ENCODE measurements at regions not wholly inside any gene's neighbourhood (a gene's known extent, or its start where the extent isn't known, plus 50 kb on each side); places are given as distances from the start of the nearest gene placed in this dataset.

DNA sequence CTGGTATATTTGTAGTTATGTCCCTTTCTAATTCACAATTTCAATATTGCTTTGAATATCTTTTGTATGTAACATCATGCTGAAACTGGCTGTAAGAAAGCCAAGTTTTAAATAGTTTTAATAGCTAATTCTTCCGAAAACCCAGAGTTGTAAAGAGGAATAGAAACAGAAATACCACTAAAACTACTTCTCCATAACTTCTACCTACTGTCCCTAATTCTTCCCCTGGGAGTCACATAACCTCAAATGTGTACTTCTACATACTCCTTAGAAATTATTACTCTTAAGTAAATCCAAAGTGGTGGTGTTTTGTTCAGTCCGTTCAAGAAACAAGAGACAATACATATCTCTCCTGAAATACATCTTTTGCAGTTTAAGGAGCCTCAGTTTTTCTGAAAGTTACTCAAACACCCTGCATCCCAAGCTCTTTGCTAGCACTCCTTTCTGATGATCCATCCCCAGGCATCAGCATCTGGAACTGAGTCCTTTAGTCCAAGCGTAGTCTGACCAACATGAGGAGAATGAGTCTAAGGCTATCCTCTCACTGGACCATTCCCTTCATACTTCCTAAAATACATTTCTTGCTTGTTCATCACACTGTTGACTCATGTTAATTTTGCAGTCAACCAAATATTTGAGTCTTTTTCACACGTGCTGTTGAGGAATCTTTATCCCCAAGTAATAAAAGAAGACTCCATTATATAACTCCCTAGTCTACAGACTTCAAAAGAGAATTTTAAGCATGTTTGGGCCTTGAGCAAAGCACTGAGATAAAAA, 214.3 kb upstream of the NUDT4 start:
- DNase-seq, result no peak

DNA sequence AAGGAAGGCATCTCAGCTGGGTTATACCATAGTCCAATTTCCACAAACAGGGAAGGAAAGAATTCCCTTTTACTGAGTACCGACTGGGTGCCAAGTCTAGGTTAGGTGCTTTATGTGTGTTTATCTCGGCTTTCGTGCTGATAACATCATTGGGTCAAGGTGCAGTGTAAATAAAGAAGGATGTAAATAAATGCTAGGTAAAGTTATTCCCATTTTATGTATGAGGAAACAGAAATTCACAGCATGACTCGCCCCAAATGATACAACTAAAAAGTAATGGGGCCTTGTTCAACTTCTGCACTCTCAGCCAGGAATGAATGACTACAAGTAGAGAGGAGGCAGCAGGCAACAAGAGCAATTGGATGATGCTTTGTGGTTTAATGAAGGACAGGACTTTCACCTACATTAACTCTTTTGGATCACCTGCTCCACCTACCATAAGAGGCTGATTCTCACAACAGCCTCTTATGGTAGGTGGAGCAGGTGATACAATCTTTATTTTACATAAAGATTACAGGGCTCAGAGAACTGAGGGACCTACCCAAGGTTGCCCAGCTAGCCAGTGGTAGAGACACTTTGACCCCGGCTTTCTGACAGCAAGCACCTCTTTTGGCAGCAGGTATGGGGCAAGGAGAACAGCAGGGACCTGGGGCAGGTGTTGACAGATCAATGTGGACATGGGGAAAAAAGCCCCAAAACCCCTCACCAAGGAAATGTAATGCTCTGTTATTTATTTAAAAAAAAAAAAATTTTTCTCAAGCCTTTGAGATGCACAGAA, 213.4 kb upstream of the NUDT4 start:
- no peak for DNase-seq

DNA sequence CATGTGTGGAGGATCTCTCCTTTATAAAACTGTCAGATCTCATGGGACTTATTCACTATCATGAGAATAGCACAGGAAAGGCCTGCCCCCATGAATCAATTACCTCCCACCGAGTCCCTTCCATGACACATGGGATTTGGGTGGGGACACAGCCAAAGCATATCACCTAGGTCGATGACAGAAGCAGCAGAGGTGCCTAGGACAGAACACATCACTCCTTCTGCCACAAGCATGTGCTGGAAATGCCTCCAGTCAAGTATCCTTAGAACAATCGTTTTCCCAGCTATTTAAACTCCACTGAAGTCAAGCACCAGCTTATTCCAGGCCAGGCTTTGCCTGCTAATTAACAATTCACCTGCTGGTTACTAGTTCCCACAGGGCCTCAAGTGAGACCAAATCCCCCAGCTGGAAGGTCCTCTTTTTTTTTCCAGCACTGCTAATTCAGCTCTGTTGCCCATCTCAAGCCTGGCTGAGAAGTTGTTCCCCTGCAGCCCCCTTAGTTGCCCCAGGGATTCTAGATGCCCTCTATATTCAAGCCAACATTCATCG, 212.3 kb upstream of the NUDT4 start:
- DNase-seq, result no peak

- DNase-seq, result no peak
Measured at GRCh38 chr12:93166541-93167307, 211.0 kb upstream of the NUDT4 start.

DNA sequence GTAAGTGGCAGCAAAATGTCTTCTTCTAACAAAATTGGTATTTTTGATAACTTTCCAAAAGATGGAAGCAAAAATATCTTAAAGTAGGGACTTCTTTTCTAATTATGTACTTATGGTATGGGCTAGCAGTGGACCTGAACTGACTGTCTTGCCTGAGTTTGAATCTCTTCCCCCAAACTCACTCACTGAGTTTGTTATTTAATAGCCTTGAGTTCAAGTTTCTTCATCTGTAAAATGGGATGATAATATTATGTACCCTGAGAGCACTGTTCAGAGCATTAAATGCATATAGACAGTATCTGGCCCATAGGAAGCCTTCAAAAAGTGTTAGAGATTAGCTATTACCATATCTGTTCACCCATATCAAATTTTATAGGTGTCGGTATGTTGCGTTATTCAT, 210.4 kb upstream of the NUDT4 start:
- no peak for DNase-seq

- peak; percentile 60 for DNase-seq
Measured at GRCh38 chr12:93167841-93168492, 209.8 kb upstream of the NUDT4 start.

GRCh38 chr12:93168751-93169150, 209.0 kb upstream of the NUDT4 start:
- no peak for DNase-seq

- no peak for DNase-seq
Measured at GRCh38 chr12:93169536-93169935, 208.2 kb upstream of the NUDT4 start.

DNA sequence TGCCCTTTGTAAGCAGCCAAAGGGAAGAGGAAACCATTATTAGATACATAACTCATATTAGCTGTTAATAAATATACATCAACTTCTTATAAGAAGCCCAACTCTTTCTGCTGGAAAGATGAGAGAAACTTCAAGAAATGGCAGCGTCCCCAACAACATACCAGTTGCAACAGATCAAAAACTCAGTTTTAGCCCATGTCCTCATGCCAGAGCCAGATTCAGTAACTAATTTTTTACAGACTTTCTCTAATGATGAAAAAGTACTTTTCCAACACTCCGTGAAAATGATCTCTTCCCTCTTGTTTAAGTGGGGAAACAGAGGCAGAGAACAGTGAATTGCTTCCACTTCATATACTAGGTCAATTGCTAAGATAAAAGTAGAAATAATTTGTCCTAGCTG, 206.8 kb upstream of the NUDT4 start:
- DNase-seq, result no peak

GRCh38 chr12:93173178-93173957, 204.4 kb upstream of the NUDT4 start:
- DNase-seq, result no peak

GRCh38 chr12:93174048-93174447, 203.7 kb upstream of the NUDT4 start:
- DNase-seq, result no peak

- DNase-seq, result no peak
Measured at GRCh38 chr12:93174473-93174872, 203.3 kb upstream of the NUDT4 start.

GRCh38 chr12:93176165-93176564, 201.6 kb upstream of the NUDT4 start:
- no peak for DNase-seq

- no peak for DNase-seq
Measured at GRCh38 chr12:93176610-93177126, 201.1 kb upstream of the NUDT4 start.

DNA sequence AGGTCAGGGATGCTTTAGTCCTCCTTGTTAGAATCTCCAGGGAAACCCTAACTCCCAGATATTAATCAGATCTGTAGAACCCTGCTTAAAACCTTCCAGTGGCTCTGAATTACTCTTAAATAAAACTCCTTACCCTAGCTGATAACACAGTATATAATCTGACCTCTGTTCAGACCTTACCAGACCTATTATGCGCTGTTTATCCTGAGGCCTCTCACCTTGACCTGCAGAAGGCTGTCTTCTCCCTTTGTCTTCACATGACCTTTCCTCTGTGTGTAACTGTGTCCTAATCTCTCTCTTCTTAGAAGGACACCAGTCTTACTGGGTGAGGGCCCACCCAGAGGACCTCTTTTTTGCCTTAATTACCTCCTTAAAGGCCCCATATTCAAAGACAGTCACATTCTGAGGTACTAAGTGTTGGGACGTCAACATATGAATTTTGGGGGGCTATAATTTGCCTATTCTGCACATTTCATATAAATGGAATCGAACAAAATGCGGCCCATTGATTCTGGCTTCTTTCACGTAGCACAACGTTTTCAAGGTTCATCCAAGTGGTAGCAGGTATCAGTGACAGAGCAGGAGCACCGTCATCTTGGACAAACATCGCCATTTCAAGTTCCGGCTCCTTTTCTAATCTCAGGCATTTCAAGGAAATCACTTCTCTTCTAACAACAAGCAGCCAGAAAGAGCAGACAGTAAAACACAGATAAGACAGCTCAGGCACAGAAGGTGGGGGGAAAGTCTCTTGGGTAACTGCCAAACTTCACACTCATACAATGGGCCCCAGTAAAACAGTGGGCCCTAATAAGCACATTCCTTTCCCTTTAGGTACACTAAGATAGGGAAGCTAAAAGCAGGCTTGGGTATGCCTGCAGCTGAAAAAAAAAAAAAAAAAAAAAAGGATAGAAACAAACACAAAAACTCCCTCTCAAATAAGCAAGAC, 200.2 kb upstream of the NUDT4 start:
- no peak for DNase-seq

DNA sequence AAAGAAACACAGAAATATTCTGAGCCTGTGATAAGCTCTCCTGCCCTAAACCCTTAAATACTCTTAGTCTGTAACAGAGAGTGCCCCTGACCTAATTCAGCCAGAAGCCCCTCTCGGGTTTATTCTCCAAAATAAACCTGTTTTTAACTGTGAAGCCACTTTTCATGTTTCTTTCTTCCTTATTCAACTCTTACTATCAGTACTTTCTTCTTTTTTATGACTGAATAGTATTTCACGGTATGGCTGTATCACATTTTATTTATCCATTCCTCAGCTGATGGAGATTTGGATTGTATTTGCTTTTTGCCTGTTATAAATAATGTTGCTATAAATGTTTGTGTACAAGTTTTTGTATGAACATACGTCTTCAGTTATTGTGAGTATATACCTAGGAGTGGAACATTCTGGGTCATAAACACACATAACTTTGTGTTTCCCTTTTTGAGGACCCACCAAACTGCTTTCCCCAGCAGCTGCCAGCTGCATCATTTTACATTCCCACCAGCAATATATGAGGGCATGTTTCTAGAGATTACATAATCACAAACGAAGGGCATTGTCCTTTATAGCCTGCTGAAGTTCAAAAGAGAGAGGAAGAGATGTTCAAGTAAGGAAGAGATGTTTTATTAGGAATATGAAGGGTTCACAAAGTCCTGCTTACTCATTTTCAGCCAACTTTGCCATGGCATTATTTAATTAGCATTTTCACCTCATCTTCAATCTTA, 199.4 kb upstream of the NUDT4 start:
- DNase-seq, result no peak

DNA sequence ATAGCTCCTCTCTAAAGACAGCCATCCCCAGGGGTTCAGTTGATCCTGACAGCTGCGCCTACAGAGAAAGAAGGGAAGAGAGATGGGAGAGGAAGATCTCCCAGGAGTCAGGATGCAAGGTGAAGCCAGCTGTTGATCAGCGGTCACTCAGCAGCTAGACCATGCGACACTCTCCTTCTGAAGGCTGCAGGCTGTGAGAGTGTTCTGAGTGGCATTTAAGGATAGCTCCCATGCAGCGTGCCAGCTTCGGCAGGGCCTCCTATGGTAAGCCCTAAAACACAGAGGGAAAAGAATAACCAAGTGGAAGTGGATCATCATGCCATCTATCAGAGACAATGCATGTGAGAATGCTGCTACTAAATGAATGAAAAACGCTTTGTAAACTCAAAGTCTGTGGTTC, 197.9 kb upstream of the NUDT4 start:
- no peak for DNase-seq

- no peak for DNase-seq
Measured at GRCh38 chr12:93180566-93180965, 197.2 kb upstream of the NUDT4 start.

DNA sequence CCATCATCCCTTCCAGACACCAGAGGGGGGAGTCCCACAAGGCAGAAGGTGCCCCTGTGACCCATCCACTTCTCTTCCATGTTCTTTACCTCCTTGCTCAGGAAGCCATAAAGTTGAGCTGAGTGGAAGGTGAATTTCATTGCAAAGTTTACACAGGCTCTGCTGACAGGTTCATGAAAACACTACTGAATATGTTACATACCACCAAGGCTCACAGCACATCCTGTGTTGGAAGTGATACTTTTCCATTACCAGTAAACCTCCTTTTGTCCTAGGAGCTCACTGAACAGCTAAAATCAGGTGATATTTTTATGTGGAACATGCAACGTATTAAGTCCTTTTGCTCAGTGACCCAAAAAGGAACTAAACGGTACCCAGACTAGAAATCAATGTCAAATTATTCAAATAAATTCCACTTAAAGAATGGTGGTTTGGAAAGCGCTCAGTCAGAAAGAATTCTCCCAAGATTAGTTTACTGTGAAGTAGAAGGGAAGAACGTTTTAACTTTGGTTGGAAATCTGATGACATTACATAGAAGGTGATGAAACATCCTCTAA, 196.2 kb upstream of the NUDT4 start:
- no peak for DNase-seq

All from right forelimb (tissue), 1 donor.